ENCODE measurements at regions not wholly inside any gene's neighbourhood (a gene's known extent, or its start where the extent isn't known, plus 50 kb on each side); places are given as distances from the start of the nearest gene placed in this dataset.

GRCh38 chr7:17090751-17091150, 207.7 kb upstream of the AHR start:
- TF ChIP-seq CTCF (IDR thresholded peaks at IDR 0.05), result no peak
- TF ChIP-seq POLR2A (IDR thresholded peaks at IDR 0.05), result no peak
